IMR-90 (cell line): ENCODE measurements at regions not wholly inside any gene's neighbourhood (a gene's known extent, or its start where the extent isn't known, plus 50 kb on each side); places are given as distances from the start of the nearest gene placed in this dataset.
A peak's percentile ranks its signal among the peaks of the same experiment; 100 is the strongest.

ENCODE experiments used
- ATAC-seq: fragments of 200-7000 bp; cut with Tn5 transposase; 2 replicates; pipeline ENCODE4 v1.9.1; 2020; ENCODE audit warnings: low read depth, mild to moderate bottlenecking, moderate library complexity
- BruUV-seq: library from RNA; stranded (reverse); fragments of 400-500 nt; replicated peaks from 2 replicates; lab custom pipeline; 2021; lab: Mats Ljungman, UMichigan
- CTCF ChIA-PET: fragments of 300-600 bp; formaldehyde crosslinking; extraction: SDS; loops from one replicate; lab custom pipeline; 2021; ENCODE audit warnings: antibody characterized with exemption; lab: Yijun Ruan, JAX
- POLR2A ChIA-PET: fragments of 300-600 bp; sonication (Branson Sonifier 250); formaldehyde crosslinking; loops from one replicate; lab custom pipeline; 2022; ENCODE audit warnings: antibody characterized with exemption; ENCODE audit not compliant: unreplicated experiment; lab: Charles Lee
- DNase-seq: peaks from one replicate; pipeline ENCODE4 v3.0.0; 2013
- H2AFZ ChIP-seq: replicated peaks from 2 replicates; pipeline ENCODE3; 2013; ENCODE audit warnings: low read length, mild to moderate bottlenecking; ENCODE audit not compliant: poor library complexity
- H2AK5ac ChIP-seq: 2 replicates; pipeline ENCODE4 v1.6.1; 2013; ENCODE audit warnings: low read depth, low read length, inconsistent platforms
- H2AK9ac ChIP-seq: replicated peaks from 2 replicates; pipeline ENCODE3; 2013; ENCODE audit warnings: mild to moderate bottlenecking, low read depth, low read length, moderate library complexity; ENCODE audit not compliant: poor library complexity
- H2BK120ac ChIP-seq: 2 replicates; pipeline ENCODE4 v1.6.1; 2013; ENCODE audit warnings: low read depth, low read length, inconsistent platforms
- H2BK15ac ChIP-seq: 3 replicates; pipeline ENCODE4 v1.6.1; 2013; ENCODE audit warnings: low read depth, low read length, inconsistent platforms
- H2BK20ac ChIP-seq: 2 replicates; pipeline ENCODE4 v1.6.1; 2013; ENCODE audit warnings: low read depth, mild to moderate bottlenecking, inconsistent platforms, low read length, moderate library complexity
- H2BK5ac ChIP-seq: 2 replicates; pipeline ENCODE4 v1.6.1; 2013; ENCODE audit warnings: mild to moderate bottlenecking, low read depth, low read length, inconsistent platforms; ENCODE audit not compliant: poor library complexity, severe bottlenecking
- H3K14ac ChIP-seq: replicated peaks from 2 replicates; pipeline ENCODE4 v1.6.1; 2013; ENCODE audit warnings: low read depth, low read length, inconsistent platforms
- H3K18ac ChIP-seq: 2 replicates; pipeline ENCODE4 v1.6.1; 2013; ENCODE audit warnings: low read depth, low read length, control low read depth
- H3K23ac ChIP-seq: 2 replicates; pipeline ENCODE4 v1.6.1; 2013; ENCODE audit warnings: low read depth, low read length, inconsistent platforms
- H3K27ac ChIP-seq: 2 replicates; pipeline ENCODE4 v1.5.1; 2013; ENCODE audit warnings: mild to moderate bottlenecking, control low read depth, low read length; ENCODE audit not compliant: insufficient read depth
- H3K27me3 ChIP-seq: 2 replicates; pipeline ENCODE4 v1.6.1; 2013; ENCODE audit warnings: low read length; ENCODE audit not compliant: control insufficient read depth, insufficient read depth
- H3K36me3 ChIP-seq: 2 replicates; pipeline ENCODE4 v1.6.1; 2013; ENCODE audit warnings: low read length, mixed read lengths; ENCODE audit not compliant: control insufficient read depth, insufficient read depth
- H3K4ac ChIP-seq: 2 replicates; pipeline ENCODE4 v1.6.1; 2013; ENCODE audit warnings: low read depth, low read length, inconsistent platforms
- H3K4me1 ChIP-seq: 2 replicates; pipeline ENCODE4 v1.6.1; 2013; ENCODE audit warnings: low read length, mixed read lengths; ENCODE audit not compliant: control insufficient read depth, insufficient read depth
- H3K4me2 ChIP-seq: 2 replicates; pipeline ENCODE4 v1.6.1; 2013; ENCODE audit warnings: low read depth, mild to moderate bottlenecking, control low read depth, low read length, moderate library complexity
- H3K4me3 ChIP-seq: 2 replicates; pipeline ENCODE4 v1.5.1; 2013; ENCODE audit warnings: low read depth, mild to moderate bottlenecking, control low read depth, low read length, moderate library complexity; ENCODE audit not compliant: insufficient read depth
- H3K56ac ChIP-seq: 2 replicates; pipeline ENCODE4 v1.6.1; 2013; ENCODE audit warnings: low read length, inconsistent platforms; ENCODE audit not compliant: insufficient read depth; ENCODE audit errors: extremely low read depth
- H3K79me1 ChIP-seq, 2 experiments: 2 replicates each; pipeline ENCODE4 v1.6.1; 2013; ENCODE audit warnings: low read length in 2 of 2, inconsistent platforms in 1 of 2, low read depth in 1 of 2
- H3K9ac ChIP-seq: 2 replicates; pipeline ENCODE4 v1.6.1; 2013; ENCODE audit warnings: low read depth, low read length, control low read depth
- H3K9me1 ChIP-seq: 2 replicates; pipeline ENCODE4 v1.6.1; 2013; ENCODE audit warnings: low read length, inconsistent platforms; ENCODE audit not compliant: insufficient read depth
- H3K9me3 ChIP-seq: 2 replicates; pipeline ENCODE4 v1.6.1; 2013; ENCODE audit warnings: low read length; ENCODE audit not compliant: control insufficient read depth, insufficient read depth
- H4K20me1 ChIP-seq: 2 replicates; pipeline ENCODE4 v1.6.1; 2013; ENCODE audit warnings: low read length, inconsistent platforms; ENCODE audit not compliant: insufficient read depth
- H4K5ac ChIP-seq: 2 replicates; pipeline ENCODE4 v1.6.1; 2013; ENCODE audit warnings: mild to moderate bottlenecking, low read depth, low read length, control low read depth
- H4K8ac ChIP-seq, 2 experiments: 2 replicates each; pipeline ENCODE4 v1.6.1; 2013; ENCODE audit warnings: low read depth in 2 of 2, low read length in 2 of 2, control low read depth in 1 of 2, inconsistent platforms in 1 of 2
- H4K91ac ChIP-seq: 2 replicates; pipeline ENCODE4 v1.6.1; 2013; ENCODE audit warnings: low read depth, low read length, inconsistent platforms; ENCODE audit not compliant: insufficient read depth
- MAFK ChIP-seq: IDR thresholded peaks from 2 replicates; pipeline ENCODE4 v1.6.1; 2012; ENCODE audit warnings: low read depth, low read length, improper control_type of control experiment
- RCOR1 ChIP-seq: IDR thresholded peaks from 2 replicates; pipeline ENCODE4 v1.6.1; 2012; ENCODE audit warnings: mild to moderate bottlenecking, low read length, improper control_type of control experiment; ENCODE audit not compliant: insufficient replicate concordance
- WGBS, 2 experiments: methylation state at CpG; one replicate each; pipeline versions ENCODE4 v1.1.5 to v1.1.7; 2013; ENCODE audit warnings: missing lambda C conversion rate in 2 of 2; ENCODE audit not compliant: insufficient read length in 1 of 2; ENCODE audit errors: extremely low coverage in 2 of 2; 5-methylcytosine and 5-hydroxymethylcytosine counted together
- dilution Hi-C: fragments of 300-500 bp; cut with HindIII; formaldehyde crosslinking; loops from one replicate; pipeline ENCODE4 v1.14.3; 2018; ENCODE audit warnings: low sequenced_read_pairs; ENCODE audit not compliant: unreplicated experiment
- in situ Hi-C: fragments of 300-500 bp; cut with MboI; formaldehyde crosslinking; loops from 3 replicates; pipeline ENCODE4 v1.14.3; 2019; ENCODE audit warnings: low sequenced_read_pairs, inconsistent platforms, mixed read lengths
- intact Hi-C: fragments of 100-400 bp; cut with micrococcal nuclease; formaldehyde crosslinking; loops from 2 replicates; pipeline ENCODE4 v1.10.0; 2022

GRCh38 chr3:80445053-80445452 is 677.3 kb upstream of the ROBO1 start:
- no peak overlapping the region for H3K56ac ChIP-seq
- ChIA-PET POLR2A (no interaction called here), CTCF (no interaction called here)
- dilution Hi-C loops (no loop called here), intact Hi-C loops (no loop called here), in situ Hi-C loops (no loop called here)
- H3K9ac ChIP-seq, result no peak overlapping the region
- no peak overlapping the region for H2AK9ac ChIP-seq
- TF ChIP-seq RCOR1 (no peak), MAFK (peak; percentile 68)
- DNase-seq (no peak), ATAC-seq (no peak)
- H3K9me3 ChIP-seq, result no peaks in the 10 kb centered on the region
- no peak overlapping the region for H4K8ac ChIP-seq
- no peak overlapping the region for H3K23ac ChIP-seq
- H3K4me2 ChIP-seq, result no peak overlapping the region
- no peak overlapping the region for H3K18ac ChIP-seq
- no peaks in the 10 kb centered on the region for H4K20me1 ChIP-seq
- H2AFZ ChIP-seq, result no peak overlapping the region
- no peaks in the 10 kb centered on the region for H3K79me1 ChIP-seq
- H3K36me3 ChIP-seq, result no peaks in the 10 kb centered on the region
- H3K27me3 ChIP-seq, result no peaks in the 10 kb centered on the region
- no peaks in the 10 kb centered on the region for H3K4me1 ChIP-seq
- H2AK5ac ChIP-seq, result no peak overlapping the region
- no peak overlapping the region for H2BK120ac ChIP-seq
- no peak overlapping the region for H2BK15ac ChIP-seq
- BruUV-seq, result no TSS peak
- H3K4ac ChIP-seq, result no peak overlapping the region
- H3K9me1 ChIP-seq, result no peaks in the 10 kb centered on the region
- H4K91ac ChIP-seq, result no peak overlapping the region
- H2BK5ac ChIP-seq, result no peak overlapping the region
- H2BK20ac ChIP-seq, result no peak overlapping the region
- H4K5ac ChIP-seq, result no peak overlapping the region
- H3K14ac ChIP-seq, result no peak overlapping the region
- H3K27ac ChIP-seq, result no peak overlapping the region
- no CpG with 5 or more reads among the region's 1 CpG for WGBS, 2 experiments
- no peak overlapping the region for H3K4me3 ChIP-seq
